ENCODE measurements at regions not wholly inside any gene's neighbourhood (a gene's known extent, or its start where the extent isn't known, plus 50 kb on each side); places are given as distances from the start of the nearest gene placed in this dataset.

DNA sequence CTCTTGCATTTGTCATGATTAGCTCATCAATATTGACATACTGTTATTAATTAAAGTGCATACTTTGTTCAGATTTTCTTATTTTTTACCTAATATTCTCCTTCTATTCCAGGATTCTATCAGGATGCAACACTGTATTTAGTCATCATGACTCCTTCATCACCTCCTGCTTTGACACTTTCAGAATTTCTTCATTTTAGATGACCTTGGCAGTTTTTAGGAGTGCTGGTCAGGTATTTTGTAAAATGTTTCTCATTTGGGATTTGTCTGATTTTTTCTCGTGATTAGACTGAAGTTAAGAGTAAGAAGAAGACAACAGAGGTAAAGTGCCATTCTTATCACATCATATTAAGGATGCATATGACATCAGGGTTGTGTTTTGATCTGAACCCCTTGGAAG is 167.0 kb upstream of the FOXG1 start:
- Histone ChIP-seq H3K23ac (ENCODE audit: low read length) (no peak overlapping the region), H3K9ac (ENCODE audit: low read length) (no peak overlapping the region), H2AFZ (ENCODE audit: insufficient read depth, low read length, poor library complexity) (no peak overlapping the region), H3K18ac (ENCODE audit: low read length) (no peak overlapping the region), H4K12ac (ENCODE audit: low read depth, low read length) (no peak overlapping the region), H3K9me3 (ENCODE audit: insufficient read depth, low read depth, low read length) (no peaks in the 10 kb centered on the region), H3K4ac (ENCODE audit: low read depth, low read length) (no peak overlapping the region), H3K79me1 (ENCODE audit: low read length) (no peaks in the 10 kb centered on the region), H3K27ac (ENCODE audit: low read depth, low read length) (no peak overlapping the region), H3K4me2 (ENCODE audit: low read length) (no peak overlapping the region), H3K4me3 (ENCODE audit: low read depth, low read length) (no peak overlapping the region), H2BK120ac (ENCODE audit: insufficient read depth, low read length, poor library complexity) (no peak overlapping the region), H2AK5ac (ENCODE audit: low read length) (no peak overlapping the region), H2BK5ac (ENCODE audit: low read depth, low read length, poor library complexity) (no peak overlapping the region), H3K79me2 (ENCODE audit: control insufficient read depth, insufficient read depth, low read length, poor library complexity) (no peaks in the 10 kb centered on the region), H4K91ac (ENCODE audit: low read depth, low read length) (no peak overlapping the region), H3K27me3 (ENCODE audit: insufficient read depth, low read length) (no peaks in the 10 kb centered on the region), H4K8ac (ENCODE audit: low read depth, low read length) (no peak overlapping the region), H3K4me1 (ENCODE audit: control insufficient read depth in 1 of 2, insufficient read depth in 2 of 2, low read length in 2 of 2) (no peaks in the 10 kb centered on the region), H3K14ac (ENCODE audit: low read length) (no peak overlapping the region), H2BK12ac (ENCODE audit: low read length) (no peak overlapping the region), H3K36me3 (ENCODE audit: control insufficient read depth in 1 of 2, insufficient read depth in 2 of 2, low read length in 2 of 2) (no peaks in the 10 kb centered on the region)
- DNase-seq = no peak
- no CpG with 5 or more reads among the region's 1 CpG for WGBS (ENCODE audit: extremely low coverage, insufficient coverage, insufficient read length)

GRCh38 chr14:28603606-28604005 is 163.0 kb upstream of the FOXG1 start:
- no peak overlapping the region for H3K4ac ChIP-seq (ENCODE audit: low read depth, low read length)
- no peak overlapping the region for H3K4me3 ChIP-seq (ENCODE audit: low read depth, low read length)
- no peak overlapping the region for H2BK120ac ChIP-seq (ENCODE audit: insufficient read depth, low read length, poor library complexity)
- H2BK12ac ChIP-seq (ENCODE audit: low read length) = no peak overlapping the region
- H4K12ac ChIP-seq (ENCODE audit: low read depth, low read length) = no peak overlapping the region
- no peak overlapping the region for H3K18ac ChIP-seq (ENCODE audit: low read length)
- no peak overlapping the region for H3K9ac ChIP-seq (ENCODE audit: low read length)
- no peak overlapping the region for H4K8ac ChIP-seq (ENCODE audit: low read depth, low read length)
- H3K9me3 ChIP-seq (ENCODE audit: insufficient read depth, low read depth, low read length) = no peaks in the 10 kb centered on the region
- H3K79me1 ChIP-seq (ENCODE audit: low read length) = no peaks in the 10 kb centered on the region
- no CpG with 5 or more reads among the region's 6 CpGs for WGBS (ENCODE audit: extremely low coverage, insufficient coverage, insufficient read length)
- no peaks in the 10 kb centered on the region for H3K27me3 ChIP-seq (ENCODE audit: insufficient read depth, low read length)
- no peak for DNase-seq
- no peaks in the 10 kb centered on the region for H3K36me3 ChIP-seq (ENCODE audit: control insufficient read depth in 1 of 2, insufficient read depth in 2 of 2, low read length in 2 of 2)
- no peak overlapping the region for H3K23ac ChIP-seq (ENCODE audit: low read length)
- H2AK5ac ChIP-seq (ENCODE audit: low read length) = no peak overlapping the region
- H3K27ac ChIP-seq (ENCODE audit: low read depth, low read length) = no peak overlapping the region
- H4K91ac ChIP-seq (ENCODE audit: low read depth, low read length) = no peak overlapping the region
- H2AFZ ChIP-seq (ENCODE audit: insufficient read depth, low read length, poor library complexity) = no peak overlapping the region
- no peaks in the 10 kb centered on the region for H3K4me1 ChIP-seq (ENCODE audit: control insufficient read depth in 1 of 2, insufficient read depth in 2 of 2, low read length in 2 of 2)
- H2BK5ac ChIP-seq (ENCODE audit: low read depth, low read length, poor library complexity) = no peak overlapping the region
- no peak overlapping the region for H3K4me2 ChIP-seq (ENCODE audit: low read length)
- H3K79me2 ChIP-seq (ENCODE audit: control insufficient read depth, insufficient read depth, low read length, poor library complexity) = no peaks in the 10 kb centered on the region
- no peak overlapping the region for H3K14ac ChIP-seq (ENCODE audit: low read length)

- Histone ChIP-seq H4K91ac (ENCODE audit: low read depth, low read length) (no peak overlapping the region), H3K23ac (ENCODE audit: low read length) (no peak overlapping the region), H3K18ac (ENCODE audit: low read length) (no peak overlapping the region), H3K4me3 (ENCODE audit: low read depth, low read length) (no peak overlapping the region), H3K79me1 (ENCODE audit: low read length) (no peaks in the 10 kb centered on the region), H2AK5ac (ENCODE audit: low read length) (no peak overlapping the region), H2BK12ac (ENCODE audit: low read length) (no peak overlapping the region), H4K8ac (ENCODE audit: low read depth, low read length) (no peak overlapping the region), H3K79me2 (ENCODE audit: control insufficient read depth, insufficient read depth, low read length, poor library complexity) (no peaks in the 10 kb centered on the region), H3K4me2 (ENCODE audit: low read length) (no peak overlapping the region), H3K9me3 (ENCODE audit: insufficient read depth, low read depth, low read length) (no peaks in the 10 kb centered on the region), H4K12ac (ENCODE audit: low read depth, low read length) (no peak overlapping the region), H2BK5ac (ENCODE audit: low read depth, low read length, poor library complexity) (no peak overlapping the region), H2AFZ (ENCODE audit: insufficient read depth, low read length, poor library complexity) (no peak overlapping the region), H3K4ac (ENCODE audit: low read depth, low read length) (no peak overlapping the region), H3K9ac (ENCODE audit: low read length) (no peak overlapping the region), H3K27me3 (ENCODE audit: insufficient read depth, low read length) (no peaks in the 10 kb centered on the region), H2BK120ac (ENCODE audit: insufficient read depth, low read length, poor library complexity) (no peak overlapping the region), H3K14ac (ENCODE audit: low read length) (no peak overlapping the region), H3K4me1 (ENCODE audit: control insufficient read depth in 1 of 2, insufficient read depth in 2 of 2, low read length in 2 of 2) (no peaks in the 10 kb centered on the region), H3K27ac (ENCODE audit: low read depth, low read length) (no peak overlapping the region), H3K36me3 (ENCODE audit: control insufficient read depth in 1 of 2, insufficient read depth in 2 of 2, low read length in 2 of 2) (no peaks in the 10 kb centered on the region)
- no peak for DNase-seq
- WGBS (ENCODE audit: extremely low coverage, insufficient coverage, insufficient read length) = no CpG with 5 or more reads among the region's 5 CpGs
These were observed 158.9 kb upstream of the FOXG1 start for GRCh38 chr14:28607661-28608060.

DNA sequence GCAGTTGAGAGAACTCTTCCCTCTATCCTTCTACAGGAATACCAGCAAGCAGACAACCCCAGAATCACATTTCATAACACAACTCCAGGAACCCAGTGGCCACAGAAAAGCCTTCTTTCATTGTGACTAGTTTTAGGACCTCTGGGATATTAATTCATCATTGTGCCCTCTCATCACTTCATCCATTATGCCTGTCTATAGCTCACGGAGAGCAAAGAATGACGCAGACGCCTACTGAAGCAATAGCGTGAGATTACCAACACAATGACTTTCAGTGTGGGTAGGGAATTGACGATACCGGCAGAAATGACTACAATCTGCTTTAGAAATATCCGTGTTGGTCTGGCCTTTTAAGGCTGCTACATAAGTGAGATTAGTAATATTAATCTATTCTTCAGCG is 158.1 kb upstream of the FOXG1 start:
- H2BK12ac ChIP-seq (ENCODE audit: low read length) = no peak overlapping the region
- WGBS (ENCODE audit: extremely low coverage, insufficient coverage, insufficient read length) = no CpG with 5 or more reads among the region's 8 CpGs
- H3K79me1 ChIP-seq (ENCODE audit: low read length) = no peaks in the 10 kb centered on the region
- no peaks in the 10 kb centered on the region for H3K36me3 ChIP-seq (ENCODE audit: control insufficient read depth in 1 of 2, insufficient read depth in 2 of 2, low read length in 2 of 2)
- H2BK5ac ChIP-seq (ENCODE audit: low read depth, low read length, poor library complexity) = no peak overlapping the region
- no peaks in the 10 kb centered on the region for H3K9me3 ChIP-seq (ENCODE audit: insufficient read depth, low read depth, low read length)
- no peak overlapping the region for H3K27ac ChIP-seq (ENCODE audit: low read depth, low read length)
- no peak overlapping the region for H4K8ac ChIP-seq (ENCODE audit: low read depth, low read length)
- H3K23ac ChIP-seq (ENCODE audit: low read length) = no peak overlapping the region
- no peak overlapping the region for H2BK120ac ChIP-seq (ENCODE audit: insufficient read depth, low read length, poor library complexity)
- H2AK5ac ChIP-seq (ENCODE audit: low read length) = no peak overlapping the region
- no peak overlapping the region for H3K4me3 ChIP-seq (ENCODE audit: low read depth, low read length)
- no peak for DNase-seq
- no peak overlapping the region for H2AFZ ChIP-seq (ENCODE audit: insufficient read depth, low read length, poor library complexity)
- no peaks in the 10 kb centered on the region for H3K4me1 ChIP-seq (ENCODE audit: control insufficient read depth in 1 of 2, insufficient read depth in 2 of 2, low read length in 2 of 2)
- H3K79me2 ChIP-seq (ENCODE audit: control insufficient read depth, insufficient read depth, low read length, poor library complexity) = no peaks in the 10 kb centered on the region
- H3K27me3 ChIP-seq (ENCODE audit: insufficient read depth, low read length) = no peaks in the 10 kb centered on the region
- H3K4ac ChIP-seq (ENCODE audit: low read depth, low read length) = no peak overlapping the region
- no peak overlapping the region for H3K4me2 ChIP-seq (ENCODE audit: low read length)
- H3K18ac ChIP-seq (ENCODE audit: low read length) = no peak overlapping the region
- no peak overlapping the region for H3K14ac ChIP-seq (ENCODE audit: low read length)
- H4K12ac ChIP-seq (ENCODE audit: low read depth, low read length) = no peak overlapping the region
- no peak overlapping the region for H3K9ac ChIP-seq (ENCODE audit: low read length)
- no peak overlapping the region for H4K91ac ChIP-seq (ENCODE audit: low read depth, low read length)
